WERI-Rb-1 (cell line): ENCODE measurements at regions not wholly inside any gene's neighbourhood (a gene's known extent, or its start where the extent isn't known, plus 50 kb on each side); places are given as distances from the start of the nearest gene placed in this dataset.
A peak's percentile ranks its signal among the peaks of the same experiment; 100 is the strongest.

Source experiments
- DNase-seq: peaks from one replicate; pipeline ENCODE4 v3.0.0-alpha.2; 2020
- H3K27ac ChIP-seq: fragments of 250-450 bp; sonication (Bioruptor Pico); 2 replicates; pipeline ENCODE4 v1.5.1; 2020; ENCODE audit warnings: mild to moderate bottlenecking, moderate library complexity
- H3K27me3 ChIP-seq: fragments of 250-450 bp; sonication (Bioruptor Pico); 2 replicates; pipeline ENCODE4 v1.5.1; 2021; ENCODE audit warnings: mild to moderate bottlenecking, low read depth, moderate library complexity; ENCODE audit not compliant: insufficient read depth, severe bottlenecking
- H3K36me3 ChIP-seq: fragments of 250-450 bp; sonication (Bioruptor Pico); 2 replicates; pipeline ENCODE4 v1.5.1; 2020; ENCODE audit warnings: mild to moderate bottlenecking, moderate library complexity
- H3K4me3 ChIP-seq: 2 replicates; pipeline ENCODE4 v1.5.1; 2011; ENCODE audit warnings: low read depth, mild to moderate bottlenecking, control low read depth, low read length
- H3K9me3 ChIP-seq: fragments of 250-450 bp; sonication (Bioruptor Pico); 2 replicates; pipeline ENCODE4 v1.5.1; 2021; ENCODE audit warnings: mild to moderate bottlenecking, moderate library complexity; ENCODE audit not compliant: severe bottlenecking
- TF ChIP-seq, protein P1 (sequence below): IDR thresholded peaks from 2 replicates; pipeline ENCODE4 v1.5.1; 2011; ENCODE audit warnings: low read depth, mild to moderate bottlenecking, control low read depth, inconsistent platforms, low read length

- Histone ChIP-seq H3K9me3 (peaks cover 3% of the 10 kb centered on the region), H3K27ac (no peak overlapping the region), H3K36me3 (no peaks in the 10 kb centered on the region), H3K27me3 (peaks cover 99% of the 10 kb centered on the region), H3K4me3 (no peak overlapping the region)
- DNase-seq: peak; percentile 3
- TF ChIP-seq, protein P1, sequence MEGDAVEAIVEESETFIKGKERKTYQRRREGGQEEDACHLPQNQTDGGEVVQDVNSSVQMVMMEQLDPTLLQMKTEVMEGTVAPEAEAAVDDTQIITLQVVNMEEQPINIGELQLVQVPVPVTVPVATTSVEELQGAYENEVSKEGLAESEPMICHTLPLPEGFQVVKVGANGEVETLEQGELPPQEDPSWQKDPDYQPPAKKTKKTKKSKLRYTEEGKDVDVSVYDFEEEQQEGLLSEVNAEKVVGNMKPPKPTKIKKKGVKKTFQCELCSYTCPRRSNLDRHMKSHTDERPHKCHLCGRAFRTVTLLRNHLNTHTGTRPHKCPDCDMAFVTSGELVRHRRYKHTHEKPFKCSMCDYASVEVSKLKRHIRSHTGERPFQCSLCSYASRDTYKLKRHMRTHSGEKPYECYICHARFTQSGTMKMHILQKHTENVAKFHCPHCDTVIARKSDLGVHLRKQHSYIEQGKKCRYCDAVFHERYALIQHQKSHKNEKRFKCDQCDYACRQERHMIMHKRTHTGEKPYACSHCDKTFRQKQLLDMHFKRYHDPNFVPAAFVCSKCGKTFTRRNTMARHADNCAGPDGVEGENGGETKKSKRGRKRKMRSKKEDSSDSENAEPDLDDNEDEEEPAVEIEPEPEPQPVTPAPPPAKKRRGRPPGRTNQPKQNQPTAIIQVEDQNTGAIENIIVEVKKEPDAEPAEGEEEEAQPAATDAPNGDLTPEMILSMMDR: no peak
Measured at GRCh38 chr13:111527614-111528229, 207.3 kb downstream of the TEX29 start.

DNA sequence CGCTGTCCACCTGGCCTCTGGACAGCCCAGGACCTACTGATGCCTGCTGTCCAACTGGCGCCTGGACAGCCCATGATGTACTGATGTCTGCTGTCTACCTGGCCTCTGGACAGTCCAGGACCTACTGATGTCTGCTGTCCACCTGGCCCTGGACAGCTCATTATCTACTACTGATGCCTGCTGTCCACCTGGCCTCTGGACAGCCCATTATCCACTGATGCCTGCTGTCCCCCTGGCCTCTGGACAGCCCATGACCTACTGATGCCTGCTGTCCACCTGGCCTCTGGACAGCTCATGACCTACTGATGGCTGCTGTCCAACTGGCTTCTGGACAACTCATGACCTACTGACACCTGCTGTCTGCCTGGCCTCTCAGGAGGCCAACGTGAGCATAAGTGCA lies 208.1 kb downstream of the TEX29 start:
- Histone ChIP-seq H3K27me3 (peaks cover 99% of the 10 kb centered on the region), H3K9me3 (peaks cover 3% of the 10 kb centered on the region), H3K36me3 (no peaks in the 10 kb centered on the region), H3K27ac (no peak overlapping the region), H3K4me3 (no peak overlapping the region)
- TF ChIP-seq, protein P1: no peak
- peak; percentile 1 for DNase-seq

DNA sequence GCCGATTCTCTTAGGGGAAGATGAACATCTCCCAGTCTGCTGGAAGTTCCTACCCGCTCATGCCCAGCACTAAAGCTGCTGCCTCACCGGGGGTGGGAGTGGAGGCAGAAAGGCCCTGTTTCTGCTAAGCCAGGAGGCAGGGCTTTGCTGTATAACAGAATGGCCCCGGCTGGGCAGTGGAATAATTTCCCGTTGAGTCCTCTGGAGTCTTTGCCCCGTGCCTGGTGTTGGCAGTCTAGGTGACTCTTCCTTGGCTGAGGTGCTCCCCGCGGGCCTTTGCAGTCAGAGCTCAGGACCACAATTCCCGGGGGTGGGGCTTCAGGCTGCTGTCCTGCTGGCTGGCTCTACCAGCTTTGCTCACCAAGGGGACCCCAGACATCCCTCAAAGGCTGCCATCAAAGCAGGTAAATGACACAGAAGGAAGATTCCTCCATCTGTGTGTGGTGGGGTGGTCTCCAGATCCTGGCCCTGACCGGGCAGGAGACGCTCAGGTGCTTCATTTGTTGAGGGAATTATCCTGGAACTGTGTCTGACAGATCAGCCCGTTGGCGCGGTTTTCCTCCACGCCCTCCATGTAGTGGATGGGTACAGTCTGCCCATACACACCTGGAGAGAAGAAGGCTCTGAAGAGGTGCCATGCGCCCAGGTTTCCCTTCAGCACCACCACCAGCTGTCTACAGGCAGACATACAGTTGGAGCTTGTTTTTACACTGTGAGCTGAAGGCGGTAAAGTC lies 209.9 kb downstream of the TEX29 start:
- H3K36me3 ChIP-seq: no peaks in the 10 kb centered on the region
- no peak overlapping the region for H3K27ac ChIP-seq
- no peaks in the 10 kb centered on the region for H3K9me3 ChIP-seq
- DNase-seq: no peak
- H3K27me3 ChIP-seq: peaks cover 99% of the 10 kb centered on the region
- no peak overlapping the region for H3K4me3 ChIP-seq
- TF ChIP-seq, protein P1: no peak

DNA sequence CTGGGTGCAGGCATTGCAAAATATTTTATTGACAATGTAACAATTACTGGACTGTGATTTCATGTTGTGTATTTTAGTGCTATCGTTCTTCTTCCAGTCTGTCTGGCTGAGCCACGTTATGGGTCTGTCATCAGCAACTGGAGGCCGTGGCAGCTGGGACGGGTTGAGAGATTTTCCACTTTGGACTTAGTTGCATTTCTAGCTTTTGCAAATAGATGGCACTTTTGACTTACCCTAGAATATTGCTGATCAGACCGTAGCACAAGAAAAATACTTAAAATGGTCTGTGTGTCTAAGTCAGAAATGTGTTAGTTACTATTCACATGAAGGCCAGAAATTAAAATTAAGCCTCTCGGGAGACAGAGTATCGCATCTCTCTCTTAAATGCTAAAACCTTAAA lies 211.1 kb downstream of the TEX29 start:
- DNase-seq: no peak

GRCh38 chr13:111532111-111532510 lies 211.7 kb downstream of the TEX29 start:
- TF ChIP-seq, protein P1: no peak
- no peak for DNase-seq
- Histone ChIP-seq H3K27ac (no peak overlapping the region), H3K9me3 (no peaks in the 10 kb centered on the region), H3K27me3 (peaks cover 99% of the 10 kb centered on the region), H3K36me3 (no peaks in the 10 kb centered on the region), H3K4me3 (no peak overlapping the region)

More for the DNA sequence above, 211.1 kb downstream of the TEX29 start:
- Histone ChIP-seq H3K36me3 (no peaks in the 10 kb centered on the region), H3K27me3 (peaks cover 99% of the 10 kb centered on the region), H3K27ac (no peak overlapping the region), H3K9me3 (no peaks in the 10 kb centered on the region), H3K4me3 (no peak overlapping the region)
- TF ChIP-seq, protein P1: no peak
